ENCODE measurements at regions not wholly inside any gene's neighbourhood (a gene's known extent, or its start where the extent isn't known, plus 50 kb on each side); places are given as distances from the start of the nearest gene placed in this dataset.

DNA sequence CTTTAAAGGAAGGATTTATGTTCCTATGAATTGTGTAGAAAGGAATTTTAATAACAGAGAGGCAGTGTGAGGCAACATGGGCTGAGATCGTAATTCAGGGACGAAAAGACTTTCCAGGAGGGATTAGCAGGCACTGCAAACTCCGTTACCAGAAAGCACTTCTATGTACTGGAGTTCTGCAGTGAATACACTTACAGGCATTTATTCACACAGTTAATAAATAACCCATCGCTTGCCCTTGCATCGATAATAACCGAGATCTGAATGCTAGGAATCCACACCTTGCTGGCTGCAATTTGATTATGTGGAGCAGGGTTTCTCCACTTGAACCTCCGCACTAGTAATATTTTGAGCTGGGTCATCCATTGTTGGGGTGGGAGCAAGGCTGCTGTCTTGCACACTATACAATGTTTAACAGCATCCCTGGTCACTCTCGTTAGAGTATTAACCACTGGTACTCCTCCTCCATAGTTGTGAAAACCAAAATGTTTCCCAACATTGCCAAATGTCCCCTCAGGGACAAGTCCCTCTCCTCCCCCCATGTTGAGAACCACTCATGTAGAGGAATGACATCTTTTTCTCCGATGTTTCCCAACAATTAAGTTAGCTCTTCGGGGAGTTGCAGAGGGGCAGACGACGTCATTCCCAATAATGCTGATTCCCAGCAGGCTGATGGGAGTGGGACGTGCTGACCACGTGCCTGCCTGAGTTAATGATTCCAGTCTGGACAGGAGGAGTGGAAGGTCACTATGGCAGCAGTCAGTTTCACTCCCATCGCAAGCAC lies 99.5 kb downstream of the SNX19 start:
- TF ChIP-seq, protein P1, sequence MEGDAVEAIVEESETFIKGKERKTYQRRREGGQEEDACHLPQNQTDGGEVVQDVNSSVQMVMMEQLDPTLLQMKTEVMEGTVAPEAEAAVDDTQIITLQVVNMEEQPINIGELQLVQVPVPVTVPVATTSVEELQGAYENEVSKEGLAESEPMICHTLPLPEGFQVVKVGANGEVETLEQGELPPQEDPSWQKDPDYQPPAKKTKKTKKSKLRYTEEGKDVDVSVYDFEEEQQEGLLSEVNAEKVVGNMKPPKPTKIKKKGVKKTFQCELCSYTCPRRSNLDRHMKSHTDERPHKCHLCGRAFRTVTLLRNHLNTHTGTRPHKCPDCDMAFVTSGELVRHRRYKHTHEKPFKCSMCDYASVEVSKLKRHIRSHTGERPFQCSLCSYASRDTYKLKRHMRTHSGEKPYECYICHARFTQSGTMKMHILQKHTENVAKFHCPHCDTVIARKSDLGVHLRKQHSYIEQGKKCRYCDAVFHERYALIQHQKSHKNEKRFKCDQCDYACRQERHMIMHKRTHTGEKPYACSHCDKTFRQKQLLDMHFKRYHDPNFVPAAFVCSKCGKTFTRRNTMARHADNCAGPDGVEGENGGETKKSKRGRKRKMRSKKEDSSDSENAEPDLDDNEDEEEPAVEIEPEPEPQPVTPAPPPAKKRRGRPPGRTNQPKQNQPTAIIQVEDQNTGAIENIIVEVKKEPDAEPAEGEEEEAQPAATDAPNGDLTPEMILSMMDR (IDR thresholded peaks at IDR 0.05 in 8 of 11, conservative IDR thresholded peaks at IDR 0.05 in 3 of 11) = no peak
- TF ChIP-seq POLR2A (IDR thresholded peaks at IDR 0.05) = no peak

Measured in spleen (tissue), 7 donors.